ENCODE measurements at regions not wholly inside any gene's neighbourhood (a gene's known extent, or its start where the extent isn't known, plus 50 kb on each side); places are given as distances from the start of the nearest gene placed in this dataset.

GRCh38 chr3:44045476-44046275 lies 196.0 kb upstream of the TOPAZ1 start:
- no peak for DNase-seq (ENCODE audit: low read depth in 4 of 4, low spot score in 3 of 4)

- DNase-seq (ENCODE audit: low read depth in 4 of 4, low spot score in 3 of 4), result no peak
These were observed 193.9 kb upstream of the TOPAZ1 start for GRCh38 chr3:44047796-44048195.

- DNase-seq (ENCODE audit: low read depth in 4 of 4, low spot score in 3 of 4), result no peak
These were observed 193.3 kb upstream of the TOPAZ1 start for GRCh38 chr3:44048196-44048924.

GRCh38 chr3:44048949-44049348 lies 192.7 kb upstream of the TOPAZ1 start:
- DNase-seq (ENCODE audit: low read depth in 4 of 4, low spot score in 3 of 4), result no peak

GRCh38 chr3:44050101-44050500 lies 191.6 kb upstream of the TOPAZ1 start:
- no peak for DNase-seq (ENCODE audit: low read depth in 4 of 4, low spot score in 3 of 4)

- no peak for DNase-seq (ENCODE audit: low read depth in 4 of 4, low spot score in 3 of 4)
These were observed 190.8 kb upstream of the TOPAZ1 start for GRCh38 chr3:44050867-44051266.

GRCh38 chr3:44055951-44056350 lies 185.7 kb upstream of the TOPAZ1 start:
- no peak for DNase-seq (ENCODE audit: low read depth in 4 of 4, low spot score in 3 of 4)

GRCh38 chr3:44056446-44057240 lies 185.0 kb upstream of the TOPAZ1 start:
- no peak for DNase-seq (ENCODE audit: low read depth in 4 of 4, low spot score in 3 of 4)

- no peak for DNase-seq (ENCODE audit: low read depth in 4 of 4, low spot score in 3 of 4)
These were observed 183.4 kb upstream of the TOPAZ1 start for GRCh38 chr3:44058022-44058867.

- DNase-seq (ENCODE audit: low read depth in 4 of 4, low spot score in 3 of 4), result no peak
These were observed 182.8 kb upstream of the TOPAZ1 start for GRCh38 chr3:44058868-44059203.

GRCh38 chr3:44060164-44060563 lies 181.5 kb upstream of the TOPAZ1 start:
- no peak for DNase-seq (ENCODE audit: low read depth in 4 of 4, low spot score in 3 of 4)

- DNase-seq (ENCODE audit: low read depth in 4 of 4, low spot score in 3 of 4), result no peak
These were observed 180.4 kb upstream of the TOPAZ1 start for GRCh38 chr3:44061268-44061667.

GRCh38 chr3:44061961-44062360 lies 179.7 kb upstream of the TOPAZ1 start:
- no peak for DNase-seq (ENCODE audit: low read depth in 4 of 4, low spot score in 3 of 4)

- DNase-seq (ENCODE audit: low read depth in 4 of 4, low spot score in 3 of 4), result no peak
These were observed 176.2 kb upstream of the TOPAZ1 start for GRCh38 chr3:44065311-44066094.

- no peak for DNase-seq (ENCODE audit: low read depth in 4 of 4, low spot score in 3 of 4)
These were observed 174.9 kb upstream of the TOPAZ1 start for GRCh38 chr3:44066806-44067205.

- no peak for DNase-seq (ENCODE audit: low read depth in 4 of 4, low spot score in 3 of 4)
These were observed 174.3 kb upstream of the TOPAZ1 start for GRCh38 chr3:44067431-44067830.

- no peak for DNase-seq (ENCODE audit: low read depth in 4 of 4, low spot score in 3 of 4)
These were observed 172.9 kb upstream of the TOPAZ1 start for GRCh38 chr3:44068753-44069152.

GRCh38 chr3:44069276-44069675 lies 172.4 kb upstream of the TOPAZ1 start:
- DNase-seq (ENCODE audit: low read depth in 4 of 4, low spot score in 3 of 4), result no peak

GRCh38 chr3:44070841-44071546 lies 170.7 kb upstream of the TOPAZ1 start:
- DNase-seq (ENCODE audit: low read depth in 4 of 4, low spot score in 3 of 4), result no peak

Measured in left renal pelvis (tissue), 4 donors.